Frontal cortex (tissue), 3 donors: ENCODE measurements at regions not wholly inside any gene's neighbourhood (a gene's known extent, or its start where the extent isn't known, plus 50 kb on each side); places are given as distances from the start of the nearest gene placed in this dataset.
"Not testable (repeated sequence)": the region's sequence is repeated elsewhere in the genome, so short reads cannot be mapped to it uniquely, and the experiment has no call there.

Source experiments
- DNase-seq, 2 donors: peaks; one replicate each; pipeline ENCODE4 v3.0.0; 2012; ENCODE audit warnings: low spot score in 2 of 2
- FAIRE-seq: peaks from 2 replicates; lab custom pipeline; 2012; peaks lifted over from hg19 to GRCh38; lab: Jason Lieb, UNC
- donor health status: control.
- donor health status: control.
- donor health status: control.

DNA sequence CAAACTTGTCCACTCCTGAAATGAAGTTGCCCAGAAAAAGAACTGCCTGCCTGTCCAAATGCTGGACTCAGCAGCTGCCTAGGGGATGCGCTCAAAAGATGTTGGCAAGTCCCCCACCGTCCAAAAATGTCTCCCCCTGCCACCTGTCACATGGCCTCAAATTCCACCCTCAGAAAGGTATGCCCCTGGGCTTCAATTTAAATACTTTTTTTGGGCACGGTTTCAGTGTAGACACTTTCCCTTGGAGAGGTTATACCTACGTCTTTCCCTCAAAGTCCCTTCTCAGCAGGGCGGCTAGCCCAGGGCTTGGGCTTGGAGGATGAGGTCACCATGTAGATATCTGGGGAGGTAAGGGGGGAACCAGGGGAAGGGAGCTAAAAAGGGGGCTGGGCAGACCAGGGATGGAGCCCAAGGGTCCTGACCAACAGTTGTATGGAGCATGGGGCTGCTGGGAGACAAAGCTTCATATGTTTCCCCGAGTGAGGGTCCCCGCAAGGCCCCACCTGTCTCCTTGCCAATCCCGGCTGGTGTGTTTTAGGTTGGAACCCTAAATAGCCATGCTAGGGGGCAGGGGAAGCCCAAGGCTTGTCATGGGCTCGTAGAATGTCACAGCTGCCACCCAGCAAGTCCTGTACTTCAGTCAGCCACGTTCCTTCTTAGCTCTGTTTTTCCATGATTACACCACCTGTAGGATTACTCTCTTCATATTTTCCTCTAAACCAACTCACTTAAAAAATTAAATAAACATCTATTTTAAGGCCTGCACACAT lies 131.2 kb upstream of the TBX3 start:
- DNase-seq (no peak), FAIRE-seq (no peak)

DNA sequence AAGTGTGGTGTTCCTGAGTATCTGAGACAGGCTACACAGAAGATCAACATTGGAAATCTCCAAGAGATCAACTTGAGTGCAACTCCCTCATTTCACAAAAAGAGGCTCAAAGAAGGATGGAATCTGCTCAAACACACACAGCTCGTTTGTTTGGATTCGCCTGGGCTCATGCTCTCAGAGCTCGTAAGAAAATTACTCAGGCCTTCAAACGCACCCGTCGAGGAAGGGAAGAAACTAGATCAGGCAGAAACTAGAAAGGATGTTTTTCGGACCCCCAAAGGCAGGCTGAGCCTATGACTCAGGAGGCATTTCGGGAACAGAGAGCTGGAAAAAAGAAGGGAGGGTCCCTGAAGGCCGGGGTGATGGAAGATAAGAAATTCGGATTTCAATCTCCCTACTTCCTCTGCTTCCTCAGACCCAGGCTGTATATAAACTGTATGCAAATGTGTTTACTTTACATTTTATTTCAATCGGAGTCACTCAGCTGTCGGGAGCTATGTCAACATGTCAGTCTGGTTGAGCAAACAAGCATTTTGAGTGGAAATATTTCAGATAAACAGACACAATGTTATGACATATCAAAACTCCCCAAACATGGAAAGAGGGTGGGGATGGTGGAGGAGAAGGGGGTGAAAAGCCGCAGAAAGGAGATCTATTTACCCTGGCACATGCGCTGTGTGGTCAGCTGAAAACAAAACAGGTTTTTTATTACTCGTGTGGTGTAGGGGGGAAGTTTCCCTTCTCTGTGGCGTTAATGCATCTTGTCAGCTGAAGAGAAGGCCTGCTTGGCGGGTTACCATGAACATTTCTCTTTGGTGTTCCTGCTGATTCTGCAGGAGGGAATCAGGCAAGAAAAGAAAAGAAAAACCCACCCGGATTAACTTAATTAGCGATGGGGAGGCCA lies 129.1 kb upstream of the TBX3 start:
- DNase-seq (peak in 1 of 2 donors; percentile 26), FAIRE-seq (no peak)

DNA sequence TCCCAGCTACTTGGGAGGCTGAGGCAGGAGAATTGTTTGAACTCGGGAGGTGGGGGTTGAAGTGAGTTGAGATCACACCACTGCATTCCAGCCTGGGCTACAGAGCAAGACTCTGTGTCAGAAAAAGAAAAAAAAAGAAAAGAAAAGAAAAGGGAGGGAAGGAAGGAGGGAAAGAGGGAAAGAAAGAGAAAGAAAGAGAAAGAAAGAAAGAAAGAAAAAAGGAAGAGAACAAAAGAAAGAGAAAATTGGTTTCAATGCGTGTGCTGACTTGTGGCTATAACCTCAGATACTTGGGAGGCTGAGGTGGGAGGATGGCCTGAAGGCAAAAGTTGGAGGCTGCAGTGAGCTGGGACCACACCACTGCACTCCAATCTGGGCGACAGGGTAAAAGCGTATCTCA lies 128.4 kb upstream of the TBX3 start:
- FAIRE-seq (no peak), DNase-seq (no peak)

DNA sequence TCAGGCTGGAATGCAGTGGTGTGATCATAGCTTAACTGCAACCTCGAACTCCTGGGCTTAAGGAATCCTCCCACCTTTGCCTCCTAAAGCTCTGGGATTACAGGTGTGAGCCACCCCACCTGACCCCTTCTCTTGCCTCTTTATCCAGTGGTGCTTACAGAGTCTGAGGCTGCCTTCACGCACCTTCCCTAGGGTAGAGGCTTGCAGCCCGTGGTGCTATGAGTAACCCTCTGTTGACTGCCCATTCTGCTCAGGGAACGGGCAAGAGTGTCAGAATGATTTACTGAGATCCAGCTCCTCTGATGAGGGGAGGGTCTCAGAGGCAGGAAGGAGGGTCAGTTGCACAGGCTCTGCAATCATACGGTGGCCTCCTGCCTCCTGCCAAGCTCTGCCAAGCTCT lies 125.1 kb upstream of the TBX3 start:
- DNase-seq, result no peak
- no peak for FAIRE-seq

DNA sequence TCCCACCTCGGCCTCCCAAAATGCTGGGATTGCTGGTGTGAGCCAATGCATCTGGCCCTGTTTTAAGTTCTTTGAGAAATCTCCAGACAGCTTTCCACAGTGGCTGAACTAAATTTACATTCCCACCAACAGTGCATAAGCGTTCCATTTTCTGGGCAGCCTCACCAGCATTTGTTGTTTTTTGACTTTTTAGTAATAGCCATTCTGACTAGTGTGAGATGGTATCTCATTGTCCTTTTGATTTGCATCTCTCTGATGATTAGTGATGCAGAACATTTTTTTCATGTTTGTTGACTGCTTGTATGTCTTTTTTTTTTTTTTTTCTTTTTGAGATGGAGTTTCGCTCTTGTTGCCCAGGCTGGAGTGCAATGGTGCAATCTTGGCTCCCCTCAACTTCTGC lies 117.4 kb upstream of the TBX3 start:
- not testable (repeated sequence) for DNase-seq, FAIRE-seq

DNA sequence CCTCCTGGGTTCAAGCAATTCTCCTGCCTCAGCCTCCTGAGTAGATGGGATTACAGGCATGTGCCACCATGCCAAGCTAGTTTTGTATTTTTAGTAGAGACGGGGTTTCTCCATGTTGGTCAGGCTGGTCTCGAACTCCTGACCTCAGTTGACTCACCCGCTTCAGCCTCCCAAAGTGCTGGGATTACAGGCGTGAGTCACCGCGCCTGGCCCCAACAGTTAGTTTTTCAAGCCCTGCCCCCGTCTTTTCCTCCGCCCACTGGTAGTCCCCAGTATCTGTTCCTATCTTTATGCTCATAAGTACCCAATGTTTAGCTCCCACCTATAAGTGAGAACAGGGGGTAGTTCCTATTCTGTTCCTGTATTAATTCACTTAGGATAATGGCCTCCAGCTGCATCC lies 116.6 kb upstream of the TBX3 start:
- DNase-seq, FAIRE-seq: not testable (repeated sequence)

DNA sequence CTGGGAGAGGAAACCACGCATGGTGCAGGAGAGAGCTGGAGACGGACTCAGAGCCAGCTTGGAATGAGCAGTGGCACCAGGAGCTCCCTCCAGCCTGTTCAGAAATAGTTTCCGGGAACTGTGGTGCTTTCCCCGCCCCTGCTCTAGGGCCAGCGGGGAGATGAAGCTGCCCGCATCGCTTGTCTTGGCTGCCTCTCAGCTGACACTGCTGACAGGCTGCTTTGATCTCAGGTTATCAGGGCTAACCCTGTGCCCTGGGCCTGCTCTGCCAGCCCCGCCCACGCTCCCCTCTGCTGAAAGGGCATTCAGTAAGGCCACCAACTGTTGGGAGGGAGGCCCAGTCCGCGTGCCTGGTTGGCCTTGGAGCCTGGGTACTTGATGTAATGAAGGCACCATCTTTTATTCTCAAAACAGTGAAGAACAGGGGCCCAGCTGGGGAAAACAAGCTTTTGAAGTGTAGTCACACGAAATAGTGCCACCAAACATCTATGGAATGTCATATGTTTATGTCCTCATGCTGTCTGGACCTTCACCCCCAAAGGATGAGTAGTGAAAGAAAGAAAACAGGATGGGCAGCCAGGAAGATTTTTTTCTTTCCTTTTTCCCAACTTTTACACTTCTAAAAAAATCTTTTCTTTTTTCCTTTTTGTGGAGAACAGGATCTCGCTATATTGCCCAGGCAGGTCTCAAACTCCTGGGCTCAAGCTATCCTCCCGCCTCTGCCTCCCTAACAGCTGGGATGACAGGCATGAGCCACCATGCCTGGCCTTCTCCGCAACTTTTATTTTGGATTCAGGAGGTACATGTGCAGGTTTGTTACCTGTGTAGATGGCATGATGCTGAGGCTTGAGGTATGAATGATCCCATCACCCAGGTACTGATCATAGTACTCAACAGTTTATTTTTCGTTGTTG lies 115.9 kb upstream of the TBX3 start:
- DNase-seq (no peak), FAIRE-seq (no peak)

DNA sequence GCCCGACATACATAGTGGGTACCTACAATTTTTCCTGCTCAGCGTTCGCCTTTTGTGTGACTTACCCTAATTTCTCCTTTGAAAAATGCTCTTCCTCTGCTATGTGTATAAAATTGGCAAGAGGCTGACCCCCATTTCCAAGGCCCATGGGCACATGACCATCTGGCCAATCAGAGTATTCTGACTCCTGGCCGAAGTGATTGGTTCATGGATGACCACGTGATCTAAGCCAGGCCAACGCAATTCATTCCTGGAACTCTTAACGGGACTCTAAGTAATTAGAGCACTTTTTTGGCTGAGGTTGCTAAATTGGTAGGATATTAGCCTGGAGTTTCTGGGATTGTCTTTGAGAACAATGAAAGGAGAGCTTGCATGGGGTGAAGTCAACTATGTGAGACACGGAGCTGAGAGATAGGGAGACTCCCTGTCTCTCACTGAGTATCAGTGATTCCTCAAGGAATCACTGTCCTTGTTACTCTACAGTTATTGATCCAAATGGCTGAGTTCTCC lies 110.1 kb upstream of the TBX3 start:
- no peak for FAIRE-seq
- DNase-seq, result no peak

DNA sequence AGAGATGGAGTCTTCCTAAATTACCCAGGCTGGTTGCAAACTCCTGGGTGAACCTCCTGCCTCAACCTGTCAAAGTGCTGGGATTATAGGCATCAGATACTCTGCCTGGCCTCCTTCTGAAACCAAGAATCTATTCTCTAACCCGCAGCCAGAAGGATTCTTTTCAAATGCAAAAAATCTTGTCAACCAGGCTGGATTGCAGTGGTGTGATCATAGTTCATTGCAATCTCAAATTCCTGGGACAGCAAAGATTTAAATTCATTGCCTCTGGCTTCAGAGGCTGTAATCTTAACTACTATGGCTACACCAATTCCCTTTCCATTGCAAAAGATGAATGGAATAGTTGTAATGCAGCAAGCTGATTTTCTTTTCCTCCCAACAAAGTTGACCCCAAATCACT lies 106.3 kb upstream of the TBX3 start:
- DNase-seq, result no peak
- FAIRE-seq, result no peak

DNA sequence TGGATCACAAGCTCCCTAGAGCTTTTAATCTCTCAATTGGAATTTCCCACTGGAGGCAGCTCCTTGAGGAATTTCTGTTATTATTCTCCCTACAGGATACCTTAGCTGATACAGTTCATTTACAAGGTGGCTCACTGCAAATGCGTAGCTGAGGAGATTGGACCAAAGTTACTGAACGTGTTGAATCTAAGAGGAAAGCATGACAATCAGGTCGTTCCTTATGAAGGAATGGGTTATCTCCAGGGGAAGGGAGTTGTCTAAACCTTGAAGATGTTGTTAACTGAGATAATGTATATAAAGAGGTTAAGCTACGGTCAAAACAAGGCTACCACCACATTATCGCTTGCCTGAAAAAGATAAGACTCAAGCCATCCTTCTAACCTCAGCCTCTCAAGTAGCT lies 105.8 kb upstream of the TBX3 start:
- no peak for FAIRE-seq
- DNase-seq, result no peak

DNA sequence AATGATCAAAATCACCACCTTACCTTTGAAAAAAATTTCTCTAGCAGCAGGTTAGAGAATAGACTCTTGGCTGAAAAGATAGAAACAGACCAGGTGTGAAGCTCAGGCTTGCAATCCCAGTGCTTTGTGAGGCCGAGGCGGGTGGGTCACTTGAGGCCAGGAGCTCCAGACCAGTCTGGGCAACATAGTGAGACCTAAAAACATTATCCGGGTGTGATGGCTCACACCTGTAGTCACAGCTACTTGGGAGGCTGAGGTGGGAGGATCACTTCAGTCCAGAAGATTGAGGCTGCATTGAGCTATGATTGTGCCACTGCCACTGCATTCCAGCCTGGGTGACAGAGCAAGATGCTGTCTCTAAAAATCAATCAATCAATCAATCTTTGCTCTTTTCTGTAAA lies 105.3 kb upstream of the TBX3 start:
- FAIRE-seq (no peak), DNase-seq (no peak)

DNA sequence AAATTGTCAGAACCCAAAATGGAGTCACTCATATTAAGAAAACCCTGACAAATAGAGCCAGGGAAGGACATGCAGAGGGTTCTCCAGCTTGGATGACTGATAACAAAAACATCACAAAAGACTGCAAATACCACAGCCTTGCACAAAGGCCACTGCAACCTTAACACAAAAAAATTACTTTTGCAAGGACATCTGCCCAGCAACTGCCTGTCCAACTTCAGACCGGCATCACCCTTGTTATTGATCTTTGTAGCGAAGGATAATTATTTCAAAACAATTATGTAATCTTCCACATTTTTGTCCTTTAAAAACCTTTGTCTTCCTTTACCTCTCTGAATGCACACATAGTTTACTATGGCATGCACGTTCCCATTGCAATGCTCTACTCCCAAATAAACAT lies 100.6 kb upstream of the TBX3 start:
- no peak for DNase-seq
- FAIRE-seq, result no peak

DNA sequence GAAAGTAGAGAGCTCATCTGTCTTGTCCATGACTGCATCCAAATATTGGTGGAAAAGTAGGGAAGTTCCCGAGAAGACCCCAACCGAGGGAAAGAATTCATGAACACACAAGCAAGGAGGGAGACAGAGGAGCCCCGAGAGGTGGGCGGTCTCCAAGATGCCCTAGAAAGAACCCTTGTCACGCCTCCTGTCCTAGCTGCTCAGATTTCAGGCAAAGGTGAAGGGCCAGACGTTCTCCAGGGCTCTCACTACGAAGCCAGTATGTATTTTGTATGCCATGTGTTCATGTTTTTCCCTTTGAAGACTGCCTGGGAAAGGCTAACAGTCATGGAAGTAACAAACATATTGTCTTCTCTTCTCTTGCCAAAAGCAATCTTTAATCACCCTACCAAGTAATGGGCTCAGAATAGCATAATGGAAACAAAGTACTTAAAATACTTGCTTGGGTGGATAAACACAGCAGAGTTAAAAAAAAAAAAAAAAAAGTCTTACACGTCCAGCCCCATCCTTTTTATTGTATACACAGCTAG lies 99.2 kb upstream of the TBX3 start:
- DNase-seq, result no peak
- no peak for FAIRE-seq

DNA sequence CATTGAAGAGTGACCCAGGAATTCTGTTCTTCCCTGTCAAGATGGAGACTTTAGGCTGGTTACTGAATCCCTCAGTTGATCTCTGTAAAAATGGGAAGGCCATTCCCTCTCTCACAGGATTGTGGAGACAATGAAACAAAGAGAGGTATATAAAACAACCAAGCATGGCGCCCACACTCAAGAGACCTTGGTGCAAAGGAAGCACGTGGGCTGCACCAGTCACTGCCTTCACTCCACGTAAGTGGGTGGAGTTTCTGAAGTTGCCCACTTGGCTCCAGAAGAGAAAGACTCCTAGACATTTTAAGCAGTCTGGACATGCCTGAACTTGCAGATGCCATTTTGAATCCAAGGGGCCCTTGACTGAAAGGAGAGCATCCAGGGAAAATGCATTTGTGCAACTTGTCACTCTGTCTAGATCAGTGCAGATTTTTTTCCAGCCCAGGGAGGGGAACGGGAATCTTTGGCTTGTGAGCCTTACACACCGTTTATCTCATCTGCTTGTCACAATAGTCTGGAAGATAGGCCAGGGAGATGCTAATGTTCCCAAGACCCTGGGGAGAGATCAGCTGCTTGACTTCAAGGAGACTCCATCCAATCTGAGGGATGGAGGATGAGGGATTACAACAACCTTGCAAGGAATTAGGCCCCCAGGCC lies 96.9 kb upstream of the TBX3 start:
- FAIRE-seq (no peak), DNase-seq (no peak)

DNA sequence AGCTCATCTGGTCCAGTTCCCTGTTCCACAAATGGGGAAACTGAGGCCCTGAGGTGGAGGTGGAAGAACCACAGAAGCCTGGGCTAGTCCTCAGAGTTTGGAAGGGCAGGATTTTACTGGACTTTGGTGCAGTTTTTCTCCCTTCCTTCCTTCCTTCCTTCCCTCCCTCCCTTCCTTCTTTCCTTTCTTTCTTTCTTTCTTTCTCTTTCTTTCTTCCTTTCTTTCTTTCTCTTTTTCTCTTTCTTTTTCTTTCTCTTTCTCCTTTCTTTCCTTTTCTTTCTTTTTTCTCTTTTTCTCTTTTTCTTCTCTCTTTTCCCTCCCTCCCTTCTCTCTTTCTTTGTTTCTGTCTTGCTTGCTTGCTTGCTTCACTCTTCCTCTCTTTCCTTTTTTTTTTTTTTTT lies 95.7 kb upstream of the TBX3 start:
- FAIRE-seq (no peak), DNase-seq (no peak)

DNA sequence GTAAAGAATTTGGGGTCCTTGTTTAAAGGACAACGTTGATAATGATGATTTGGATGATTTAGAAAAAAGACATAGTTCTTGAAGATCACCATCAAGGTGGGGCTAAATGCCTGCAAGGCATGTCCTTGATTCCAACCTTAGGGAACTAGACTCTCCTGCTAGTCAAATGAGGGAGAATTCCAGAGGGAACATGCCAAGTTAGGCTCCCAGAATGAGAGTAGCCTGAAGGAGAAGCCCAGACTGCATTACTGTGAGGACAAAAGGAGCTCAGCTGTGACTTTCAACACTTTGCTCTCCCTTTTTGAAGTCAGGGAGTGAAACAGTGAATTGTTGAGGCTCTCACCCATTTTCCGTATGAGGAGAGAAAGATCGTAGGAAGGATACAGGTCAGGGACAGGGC lies 95.2 kb upstream of the TBX3 start:
- FAIRE-seq (no peak), DNase-seq (no peak)

DNA sequence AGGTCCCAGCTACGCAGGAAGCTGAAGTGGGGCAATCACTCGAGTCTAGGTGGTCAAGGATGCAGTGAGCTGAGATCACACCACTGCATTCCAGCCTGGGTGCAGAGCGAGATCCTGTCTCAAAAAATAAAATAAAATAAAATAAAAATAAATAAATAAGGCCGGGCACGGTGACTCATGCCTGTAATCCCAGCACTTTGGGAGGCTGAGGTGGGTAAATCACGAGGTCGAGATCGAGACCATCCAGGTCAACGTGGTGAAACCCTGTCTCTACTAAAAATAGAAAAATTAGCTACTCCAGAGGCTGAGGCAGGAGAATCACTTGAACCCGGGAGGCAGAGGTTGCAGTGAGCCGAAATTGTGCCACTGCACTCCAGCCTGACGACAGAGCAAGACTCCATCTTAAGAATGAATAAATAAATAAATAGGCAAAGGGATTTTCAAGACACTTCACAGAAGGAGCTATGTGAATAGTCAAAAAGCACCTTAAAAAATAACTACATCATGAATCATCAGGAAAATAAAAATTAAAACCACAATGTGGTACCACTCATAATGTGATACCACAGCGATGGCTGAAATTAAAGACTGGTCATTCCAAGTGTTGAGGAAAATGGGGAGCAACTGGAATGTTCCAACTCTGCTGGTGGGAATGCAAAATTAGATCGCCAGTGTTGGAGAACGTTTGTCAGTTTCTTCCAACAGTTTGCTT lies 92.9 kb upstream of the TBX3 start:
- FAIRE-seq (no peak), DNase-seq (no peak)

DNA sequence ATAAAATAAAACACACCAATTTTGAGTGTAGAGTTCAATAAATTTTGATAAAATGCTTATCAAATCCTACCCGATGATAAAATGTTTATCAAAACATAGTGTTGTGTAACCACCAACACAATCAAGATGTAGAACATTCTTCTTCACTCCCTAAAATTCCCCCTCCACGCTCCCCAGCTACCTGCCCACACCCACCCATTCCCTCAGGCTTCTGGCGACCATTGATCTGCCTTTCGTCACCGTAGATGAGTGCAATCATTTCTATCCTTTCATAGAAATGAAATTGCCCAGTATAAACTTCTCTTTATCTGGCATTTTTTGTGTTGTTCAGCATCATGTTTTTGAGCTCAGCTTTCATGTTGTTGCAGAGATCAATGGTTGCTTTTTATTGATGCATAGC lies 90.7 kb upstream of the TBX3 start:
- FAIRE-seq, result no peak

DNA sequence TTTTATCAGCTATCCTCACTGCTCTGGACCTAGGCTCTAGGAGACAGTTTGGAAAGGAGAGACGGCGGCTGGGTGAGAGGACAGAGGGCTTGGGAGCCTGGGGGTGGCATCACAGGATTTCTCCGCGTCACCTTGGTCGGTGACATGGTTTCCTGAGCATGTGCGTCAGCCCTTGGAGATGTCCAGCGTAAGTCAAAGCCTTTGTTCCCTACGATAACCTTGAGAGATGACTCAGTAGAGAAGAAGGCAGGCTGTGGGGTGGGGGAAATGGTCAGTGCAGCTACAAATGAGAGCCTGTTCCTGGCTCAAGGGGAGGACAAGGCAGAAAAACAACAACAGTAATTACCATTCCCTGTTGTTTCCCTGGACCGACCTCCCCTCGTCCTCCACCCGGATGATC lies 90.2 kb upstream of the TBX3 start:
- DNase-seq, result no peak
- no peak for FAIRE-seq

More for the DNA sequence above, 90.7 kb upstream of the TBX3 start:
- DNase-seq, result no peak
